Gastrocnemius medialis (tissue), 4 donors: ENCODE measurements at regions not wholly inside any gene's neighbourhood (a gene's known extent, or its start where the extent isn't known, plus 50 kb on each side); places are given as distances from the start of the nearest gene placed in this dataset.

Experiments
- ATAC-seq, 2 donors: fragments of 150-250 bp; one replicate each; pipeline ENCODE4 v1.9.1; 2016
- DNase-seq, 2 donors: peaks; one replicate each; pipeline ENCODE4 v3.0.0-alpha.2; 2019
- H3K27ac ChIP-seq, 4 donors: fragments of 200-600 bp; sonication (generic); 1 replicate in 1 of 4; 2 replicates in 3 of 4; pipeline ENCODE4 v1.5.1; 2016 to 2018; ENCODE audit warnings: mild to moderate bottlenecking in 2 of 4, moderate library complexity in 1 of 4
- H3K27me3 ChIP-seq, 3 donors: fragments of 200-600 bp; sonication (generic) in 2 of 3; 1 replicate in 1 of 3; 2 replicates in 2 of 3; pipeline versions ENCODE4 v1.5.1 to v1.6.0; 2016 to 2019; ENCODE audit warnings: mild to moderate bottlenecking in 1 of 3, moderate library complexity in 1 of 3
- H3K36me3 ChIP-seq, 2 donors: fragments of 200-600 bp; sonication (generic) in 1 of 2; one replicate each; pipeline ENCODE4 v1.5.1; 2017 to 2018
- H3K4me1 ChIP-seq, 2 donors: fragments of 200-600 bp; sonication (generic) in 1 of 2; one replicate each; pipeline ENCODE4 v1.5.1; 2016 to 2017; ENCODE audit warnings: mild to moderate bottlenecking in 2 of 2
- H3K4me3 ChIP-seq, 4 donors: fragments of 200-600 bp; sonication (generic) in 3 of 4; 1 replicate in 1 of 4; 2 replicates in 3 of 4; pipeline ENCODE4 v1.5.1; 2016 to 2019; ENCODE audit warnings: mild to moderate bottlenecking in 2 of 4
- H3K9me3 ChIP-seq, 3 donors: fragments of 200-600 bp; sonication (generic) in 2 of 3; 1 replicate in 1 of 3; 2 replicates in 2 of 3; pipeline ENCODE4 v1.5.1; 2016 to 2019
- CTCF ChIP-seq, 5 experiments: fragments of 450-650 bp in 3 of 5; fragments of 200-600 bp in 2 of 5; sonication (generic) in 2 of 5; IDR thresholded peaks in 4 of 5; conservative IDR thresholded peaks in 1 of 5; 1 replicate in 4 of 5; 2 replicates in 1 of 5; pipeline ENCODE4 v1.5.1; 2016 to 2019; ENCODE audit warnings: antibody characterized with exemption in 5 of 5, mild to moderate bottlenecking in 3 of 5, moderate library complexity in 3 of 5
- POLR2A ChIP-seq, 2 donors: fragments of 450-650 bp; IDR thresholded peaks; one replicate each; pipeline ENCODE4 v1.6.1; 2017; ENCODE audit warnings: antibody characterized with exemption in 2 of 2, mild to moderate bottlenecking in 2 of 2, moderate library complexity in 2 of 2
- in situ Hi-C, 4 donors: fragments of 200-750 bp; cut with MboI; loops; one replicate each; pipeline versions ENCODE4 v1.15.0 to v1.8.0; 2017; ENCODE audit warnings: low sequenced_read_pairs in 4 of 4
- intact Hi-C: fragments of 100-400 bp; cut with DNase I; formaldehyde crosslinking; loops from one replicate; pipeline ENCODE4 v1.15.1; 2023; ENCODE audit warnings: low total_unique reads

DNA sequence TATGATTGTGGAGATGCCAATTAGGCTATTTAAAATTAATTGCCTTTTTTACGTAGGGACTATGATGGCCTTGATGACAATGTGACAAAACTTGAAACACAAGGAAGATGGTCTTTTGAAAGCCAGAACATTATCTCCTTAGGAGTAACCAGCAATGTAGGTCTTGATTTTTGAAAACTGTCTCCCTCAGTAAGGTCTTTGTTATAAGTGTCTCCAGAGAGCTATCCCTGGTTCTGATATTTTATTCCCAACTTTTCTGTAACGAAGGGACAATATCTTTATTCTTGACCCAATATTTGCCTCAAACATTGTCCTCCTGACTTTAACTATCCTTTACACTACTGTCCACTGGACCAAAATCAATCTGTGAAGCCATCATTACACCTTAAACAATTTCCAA is 493.2 kb downstream of the CCDC85A start:
- Histone ChIP-seq H3K9me3 (no peaks in the 10 kb centered on the region), H3K4me1 (peaks cover 0 to 4% of the 10 kb centered on the region in 2 donors), H3K4me3 (no peak overlapping the region), H3K27me3 (no peaks in the 10 kb centered on the region), H3K36me3 (no peaks in the 10 kb centered on the region), H3K27ac (no peak overlapping the region)
- TF ChIP-seq POLR2A (IDR thresholded peaks at IDR 0.05) = no peak
- no peak for TF ChIP-seq CTCF (IDR thresholded peaks at IDR 0.05 in 4 of 5, conservative IDR thresholded peaks at IDR 0.05 in 1 of 5)
- in situ Hi-C loops (no loop called here), intact Hi-C loops (no loop called here)
- DNase-seq = no peak
- no peak for ATAC-seq

- intact Hi-C loops (no loop called here), in situ Hi-C loops (no loop called here)
- Histone ChIP-seq H3K27me3 (no peaks in the 10 kb centered on the region), H3K9me3 (no peaks in the 10 kb centered on the region), H3K4me1 (peaks cover 0 to 5% of the 10 kb centered on the region in 2 donors), H3K27ac (no peak overlapping the region), H3K4me3 (no peak overlapping the region), H3K36me3 (no peaks in the 10 kb centered on the region)
- no peak for TF ChIP-seq POLR2A (IDR thresholded peaks at IDR 0.05)
- TF ChIP-seq CTCF (IDR thresholded peaks at IDR 0.05 in 4 of 5, conservative IDR thresholded peaks at IDR 0.05 in 1 of 5) = no peak
- ATAC-seq (no peak), DNase-seq (no peak)
These were observed 497.3 kb downstream of the CCDC85A start for GRCh38 chr2:56680971-56681631.

DNA sequence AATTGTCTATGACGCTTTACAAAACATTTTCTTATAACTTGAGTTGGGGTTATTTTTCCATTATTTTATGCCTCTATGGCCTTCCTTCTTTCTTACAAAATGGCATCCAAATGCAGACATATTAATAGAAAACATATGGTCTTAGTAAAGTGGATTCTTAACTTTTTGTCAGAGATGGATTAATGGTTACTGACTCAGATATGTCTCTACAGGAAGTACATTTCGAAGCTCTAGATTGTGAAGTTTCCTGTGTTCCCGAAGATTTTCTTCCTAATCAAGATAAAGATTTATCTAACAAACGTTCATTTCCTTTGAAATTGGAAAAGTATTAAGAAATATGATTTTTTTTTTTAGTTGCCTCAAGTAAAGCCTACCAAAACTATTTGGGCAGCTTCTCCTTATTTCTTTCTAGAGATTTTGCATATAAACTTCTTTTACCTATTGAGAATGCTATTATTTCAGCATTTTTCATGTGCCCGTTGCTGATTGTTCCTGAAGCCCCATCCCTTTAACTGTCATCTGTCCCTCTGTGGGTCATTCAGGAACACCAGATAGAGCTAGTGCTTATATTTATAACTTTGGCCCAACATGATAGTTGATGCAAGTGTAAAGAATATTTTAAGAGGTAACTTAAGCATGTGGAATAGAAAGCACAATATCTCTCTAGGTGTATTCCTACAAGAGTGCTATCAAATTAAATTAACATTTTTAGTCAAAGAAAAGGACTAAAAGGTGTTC is 498.0 kb downstream of the CCDC85A start:
- H3K4me3 ChIP-seq = no peak overlapping the region
- in situ Hi-C loops (no loop called here), intact Hi-C loops (no loop called here)
- H3K27me3 ChIP-seq = no peaks in the 10 kb centered on the region
- DNase-seq (no peak), ATAC-seq (no peak)
- no peaks in the 10 kb centered on the region for H3K36me3 ChIP-seq
- H3K4me1 ChIP-seq = peaks cover 0 to 5% of the 10 kb centered on the region in 2 donors
- TF ChIP-seq POLR2A (IDR thresholded peaks at IDR 0.05) (no peak), CTCF (IDR thresholded peaks at IDR 0.05 in 4 of 5, conservative IDR thresholded peaks at IDR 0.05 in 1 of 5) (no peak)
- no peak overlapping the region for H3K27ac ChIP-seq
- no peaks in the 10 kb centered on the region for H3K9me3 ChIP-seq

GRCh38 chr2:56682397-56682760 is 498.6 kb downstream of the CCDC85A start:
- H3K27me3 ChIP-seq = no peaks in the 10 kb centered on the region
- H3K4me1 ChIP-seq = peaks cover 0 to 5% of the 10 kb centered on the region in 2 donors
- in situ Hi-C loops (no loop called here), intact Hi-C loops (no loop called here)
- TF ChIP-seq CTCF (IDR thresholded peaks at IDR 0.05 in 4 of 5, conservative IDR thresholded peaks at IDR 0.05 in 1 of 5) = no peak
- TF ChIP-seq POLR2A (IDR thresholded peaks at IDR 0.05) = no peak
- ATAC-seq (no peak), DNase-seq (no peak)
- H3K27ac ChIP-seq = no peak overlapping the region
- H3K4me3 ChIP-seq = no peak overlapping the region
- H3K36me3 ChIP-seq = no peaks in the 10 kb centered on the region
- H3K9me3 ChIP-seq = no peaks in the 10 kb centered on the region
